HepG2 (cell line): ENCODE measurements at regions not wholly inside any gene's neighbourhood (a gene's known extent, or its start where the extent isn't known, plus 50 kb on each side); places are given as distances from the start of the nearest gene placed in this dataset.

Source experiments
- ATAC-seq: fragments of 200-7000 bp; cut with Tn5 transposase; 3 replicates; pipeline ENCODE4 v1.9.1; 2020; ENCODE audit warnings: mild to moderate bottlenecking, moderate library complexity
- BruUV-seq: library from RNA; stranded (reverse); fragments of 400-500 nt; replicated peaks from 2 replicates; lab custom pipeline; 2021; lab: Mats Ljungman, UMichigan
- CTCF ChIA-PET: fragments of 300-600 bp; formaldehyde crosslinking; extraction: SDS; loops from one replicate; lab custom pipeline; 2021; ENCODE audit warnings: low total read pairs, inconsistent platforms, low intra/inter-chr PET ratio; lab: Yijun Ruan, JAX
- POLR2A ChIA-PET: fragments of 350-600 bp; sonication (Branson Sonifier 250); formaldehyde crosslinking; loops from one replicate; lab custom pipeline; 2020; ENCODE audit warnings: antibody characterized with exemption, inconsistent platforms; lab: Yijun Ruan, JAX
- DNase-seq: peaks from one replicate; pipeline ENCODE4 v3.0.0-alpha.2; 2015; ENCODE audit warnings: low spot score
- FAIRE-seq: peaks from 3 replicates; lab custom pipeline; 2011; peaks lifted over from hg19 to GRCh38; lab: Jason Lieb, UNC
- H2AFZ ChIP-seq: one replicate; pipeline ENCODE4 v1.6.1; 2011; ENCODE audit warnings: low read length, inconsistent platforms
- H3K27ac ChIP-seq: fragments of 300-600 bp; 3 replicates; pipeline ENCODE4 v1.8.0; 2011; ENCODE audit warnings: mixed run types, mild to moderate bottlenecking, mixed read lengths, low read length, inconsistent platforms; ENCODE audit not compliant: insufficient read depth; ENCODE audit errors: extremely low read length
- H3K27me3 ChIP-seq, 2 experiments: fragments of 200-600 bp in 1 of 2; 2 replicates in 1 of 2; 3 replicates in 1 of 2; pipeline versions ENCODE4 v1.6.0 to v1.8.0; 2011; ENCODE audit warnings: low read length in 2 of 2, mild to moderate bottlenecking in 2 of 2, moderate library complexity in 2 of 2, inconsistent platforms in 1 of 2; ENCODE audit not compliant: insufficient read depth in 2 of 2, control insufficient read depth in 1 of 2
- H3K36me3 ChIP-seq, 2 experiments: fragments of 200-600 bp in 1 of 2; replicated peaks in 1 of 2; 2 replicates in 1 of 2; 3 replicates in 1 of 2; pipeline versions ENCODE4 v1.5.1 to v1.8.0; 2011; ENCODE audit warnings: low read length in 2 of 2, inconsistent platforms in 1 of 2; ENCODE audit not compliant: insufficient read depth in 2 of 2, control insufficient read depth in 1 of 2
- H3K4me1 ChIP-seq: 2 replicates; pipeline ENCODE4 v1.5.1; 2012; ENCODE audit warnings: low read length, inconsistent platforms; ENCODE audit not compliant: insufficient read depth
- H3K4me2 ChIP-seq: 2 replicates; pipeline ENCODE4 v1.6.0; 2011; ENCODE audit warnings: low read depth, low read length, inconsistent platforms
- H3K4me3 ChIP-seq, 3 experiments: fragments of 200-600 bp in 1 of 3; sonication (generic), shearing (Covaris generic) in 1 of 3; replicated peaks in 1 of 3; 2 replicates each; pipeline ENCODE4 v1.5.1; 2011 to 2016; ENCODE audit warnings: low read length in 3 of 3, inconsistent platforms in 2 of 3, low read depth in 2 of 3, mild to moderate bottlenecking in 2 of 3, control low read depth in 1 of 3, mixed read lengths in 1 of 3; ENCODE audit not compliant: insufficient read depth in 1 of 3
- H3K79me2 ChIP-seq: one replicate; pipeline ENCODE4 v1.6.1; 2011; ENCODE audit warnings: low read length, inconsistent platforms; ENCODE audit not compliant: insufficient read depth
- H3K9ac ChIP-seq: 2 replicates; pipeline ENCODE4 v1.6.0; 2011; ENCODE audit warnings: mild to moderate bottlenecking, low read depth, low read length, inconsistent platforms; ENCODE audit not compliant: insufficient read depth
- H3K9me3 ChIP-seq: 2 replicates; pipeline ENCODE4 v1.5.1; 2012; ENCODE audit warnings: mild to moderate bottlenecking, low read length
- H4K20me1 ChIP-seq: 2 replicates; pipeline ENCODE4 v1.6.0; 2011; ENCODE audit warnings: inconsistent platforms, mild to moderate bottlenecking, low read length, moderate library complexity; ENCODE audit not compliant: insufficient read depth
- ARNTL ChIP-seq: sonication (generic); formaldehyde crosslinking; IDR thresholded peaks from 2 replicates; pipeline ENCODE4 v1.4.0; 2020; ENCODE audit warnings: mild to moderate bottlenecking, missing genetic modification reagents
- CREB3 ChIP-seq: sonication (generic); formaldehyde crosslinking; IDR thresholded peaks from 2 replicates; pipeline ENCODE4 v1.5.0; 2020; ENCODE audit warnings: missing genetic modification reagents
- GATAD1 ChIP-seq: IDR thresholded peaks from 2 replicates; pipeline ENCODE4 v1.6.1; 2016; ENCODE audit warnings: missing genetic modification reagents, missing compliant biosample characterization
- GMEB1 ChIP-seq: sonication (generic); formaldehyde crosslinking; IDR thresholded peaks from 2 replicates; pipeline ENCODE4 v1.5.1; 2020; ENCODE audit warnings: missing genetic modification reagents, mild to moderate bottlenecking, borderline replicate concordance
- MTA3 ChIP-seq: sonication (generic); formaldehyde crosslinking; IDR thresholded peaks from 2 replicates; pipeline ENCODE4 v1.4.0; 2020; ENCODE audit warnings: missing genetic modification reagents
- MXI1 ChIP-seq: IDR thresholded peaks from 3 replicates; pipeline ENCODE4 v1.6.1; 2012; ENCODE audit warnings: low read depth, low read length, inconsistent platforms, borderline replicate concordance
- SAFB2 ChIP-seq: sonication (generic); formaldehyde crosslinking; IDR thresholded peaks from 2 replicates; pipeline ENCODE4 v1.5.1; 2020; ENCODE audit warnings: missing genetic modification reagents, low read depth, mild to moderate bottlenecking, borderline replicate concordance
- SMARCE1 ChIP-seq: fragments of 450-650 bp; IDR thresholded peaks from 2 replicates; pipeline ENCODE4 v1.6.1; 2017; ENCODE audit warnings: borderline replicate concordance
- SOX5 ChIP-seq: IDR thresholded peaks from 2 replicates; pipeline ENCODE4 v1.6.1; 2016; ENCODE audit warnings: borderline replicate concordance
- ZBTB21 ChIP-seq: sonication (generic); formaldehyde crosslinking; IDR thresholded peaks from 2 replicates; pipeline ENCODE4 v1.4.0; 2020; ENCODE audit warnings: missing genetic modification reagents
- ZFP82 ChIP-seq: sonication (generic); formaldehyde crosslinking; IDR thresholded peaks from 2 replicates; pipeline ENCODE4 v1.5.1; 2020; ENCODE audit warnings: mild to moderate bottlenecking, missing genetic modification reagents, borderline replicate concordance
- ZNF20 ChIP-seq: sonication (generic); formaldehyde crosslinking; IDR thresholded peaks from 2 replicates; pipeline ENCODE4 v1.4.0; 2020; ENCODE audit warnings: mild to moderate bottlenecking, moderate library complexity, missing genetic modification reagents
- ZNF3 ChIP-seq: IDR thresholded peaks from 2 replicates; pipeline ENCODE4 v1.7.0; 2017; ENCODE audit warnings: inconsistent platforms
- ZNF350 ChIP-seq: sonication (generic); formaldehyde crosslinking; IDR thresholded peaks from 2 replicates; pipeline ENCODE4 v1.4.0; 2020; ENCODE audit warnings: mild to moderate bottlenecking, low read depth, missing genetic modification reagents, borderline replicate concordance
- ZNF660 ChIP-seq: sonication (generic); formaldehyde crosslinking; IDR thresholded peaks from 2 replicates; pipeline ENCODE4 v1.5.1; 2020; ENCODE audit warnings: mild to moderate bottlenecking, low read depth, missing genetic modification reagents, borderline replicate concordance
- WGBS: methylation state at CpG from one replicate; pipeline ENCODE4 v1.1.6; 2017; ENCODE audit warnings: low lambda C conversion rate; 5-methylcytosine and 5-hydroxymethylcytosine counted together
- in situ Hi-C: cut with HindIII; loops from 2 replicates; pipeline ENCODE4 v1.10.0; 2017; ENCODE audit warnings: low pct_unique_long_range_greater_than_20kb; ENCODE audit not compliant: extremely low pct_ligation_motif_present
- intact Hi-C: fragments of 100-400 bp; cut with micrococcal nuclease; formaldehyde crosslinking; loops from one replicate; pipeline ENCODE4 v1.10.0; 2022; ENCODE audit not compliant: unreplicated experiment
- TF ChIP-seq, protein P1 (sequence below): sonication (generic); formaldehyde crosslinking; IDR thresholded peaks from 2 replicates; pipeline ENCODE4 v1.5.1; 2020; ENCODE audit warnings: missing genetic modification reagents, mild to moderate bottlenecking, borderline replicate concordance
- TF ChIP-seq, protein P2 (sequence below): sonication (generic); formaldehyde crosslinking; IDR thresholded peaks from 2 replicates; pipeline ENCODE4 v1.5.0; 2020; ENCODE audit warnings: missing genetic modification reagents
- TF ChIP-seq, protein P3 (sequence below): sonication (generic); formaldehyde crosslinking; IDR thresholded peaks from 2 replicates; pipeline ENCODE4 v1.4.0; 2020; ENCODE audit warnings: missing genetic modification reagents

DNA sequence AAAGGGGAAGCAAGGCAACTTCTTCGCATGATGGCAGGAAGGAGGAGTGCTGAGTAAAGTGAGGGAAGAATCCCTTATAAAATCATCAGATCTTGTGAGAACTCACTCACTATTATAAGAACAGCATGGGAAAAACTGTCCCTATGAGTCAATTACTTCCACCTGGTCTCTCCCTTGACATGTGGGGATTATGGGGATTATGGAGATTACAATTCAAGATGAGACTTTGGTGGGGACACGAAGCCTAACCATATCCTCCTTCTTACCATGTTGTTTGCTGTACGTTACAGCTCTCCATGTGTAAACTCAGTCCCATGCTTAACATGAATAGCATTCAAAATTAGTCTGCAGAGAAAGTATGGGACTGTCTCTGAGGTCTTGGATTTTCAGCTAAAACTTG, 1096.8 kb upstream of the ACVR2A start (continued):
- no peak for TF ChIP-seq GATAD1 (CRISPR knock-in tag)

GRCh38 chr2:146741260-146741659, 1103.6 kb upstream of the ACVR2A start:
- Histone ChIP-seq H3K9me3 (no peaks in the 10 kb centered on the region), H4K20me1 (no peaks in the 10 kb centered on the region), H3K27me3 (no peaks in the 10 kb centered on the region), H2AFZ (no peak overlapping the region), H3K4me1 (no peaks in the 10 kb centered on the region), H3K79me2 (no peaks in the 10 kb centered on the region), H3K36me3 (no peaks in the 10 kb centered on the region; a peak in 1 of 5 replicates), H3K4me3 (no peak overlapping the region), H3K27ac (no peak overlapping the region), H3K9ac (no peak overlapping the region), H3K4me2 (no peak overlapping the region)
- CTCF ChIA-PET, result no interaction called here
- BruUV-seq, result no TSS peak
- intact Hi-C loops, result no loop called here
- in situ Hi-C loops, result no loop called here
- ATAC-seq, result no peak
- no peak for FAIRE-seq
- 3% methylated on average over 4 of the region's 4 CpGs for WGBS
- no peak for DNase-seq
- POLR2A ChIA-PET, result no interaction called here
- TF ChIP-seq MXI1 (no peak), ZFP82 (CRISPR knock-in tag) (no peak), ZNF660 (CRISPR knock-in tag) (no peak), SAFB2 (no peak), CREB3 (CRISPR knock-in tag) (no peak), ZNF350 (no peak), SMARCE1 (no peak), MTA3 (no peak), ARNTL (CRISPR knock-in tag) (no peak), ZBTB21 (no peak), ZNF3 (CRISPR knock-in tag) (no peak), SOX5 (CRISPR knock-in tag) (no peak), ZNF20 (CRISPR knock-in tag) (no peak), GMEB1 (CRISPR knock-in tag) (no peak)
- TF ChIP-seq, protein P1, sequence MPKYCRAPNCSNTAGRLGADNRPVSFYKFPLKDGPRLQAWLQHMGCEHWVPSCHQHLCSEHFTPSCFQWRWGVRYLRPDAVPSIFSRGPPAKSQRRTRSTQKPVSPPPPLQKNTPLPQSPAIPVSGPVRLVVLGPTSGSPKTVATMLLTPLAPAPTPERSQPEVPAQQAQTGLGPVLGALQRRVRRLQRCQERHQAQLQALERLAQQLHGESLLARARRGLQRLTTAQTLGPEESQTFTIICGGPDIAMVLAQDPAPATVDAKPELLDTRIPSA (CRISPR knock-in tag), result no peak
- TF ChIP-seq, protein P2, sequence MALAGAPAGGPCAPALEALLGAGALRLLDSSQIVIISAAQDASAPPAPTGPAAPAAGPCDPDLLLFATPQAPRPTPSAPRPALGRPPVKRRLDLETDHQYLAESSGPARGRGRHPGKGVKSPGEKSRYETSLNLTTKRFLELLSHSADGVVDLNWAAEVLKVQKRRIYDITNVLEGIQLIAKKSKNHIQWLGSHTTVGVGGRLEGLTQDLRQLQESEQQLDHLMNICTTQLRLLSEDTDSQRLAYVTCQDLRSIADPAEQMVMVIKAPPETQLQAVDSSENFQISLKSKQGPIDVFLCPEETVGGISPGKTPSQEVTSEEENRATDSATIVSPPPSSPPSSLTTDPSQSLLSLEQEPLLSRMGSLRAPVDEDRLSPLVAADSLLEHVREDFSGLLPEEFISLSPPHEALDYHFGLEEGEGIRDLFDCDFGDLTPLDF (CRISPR knock-in tag), result no peak
- TF ChIP-seq, protein P3, sequence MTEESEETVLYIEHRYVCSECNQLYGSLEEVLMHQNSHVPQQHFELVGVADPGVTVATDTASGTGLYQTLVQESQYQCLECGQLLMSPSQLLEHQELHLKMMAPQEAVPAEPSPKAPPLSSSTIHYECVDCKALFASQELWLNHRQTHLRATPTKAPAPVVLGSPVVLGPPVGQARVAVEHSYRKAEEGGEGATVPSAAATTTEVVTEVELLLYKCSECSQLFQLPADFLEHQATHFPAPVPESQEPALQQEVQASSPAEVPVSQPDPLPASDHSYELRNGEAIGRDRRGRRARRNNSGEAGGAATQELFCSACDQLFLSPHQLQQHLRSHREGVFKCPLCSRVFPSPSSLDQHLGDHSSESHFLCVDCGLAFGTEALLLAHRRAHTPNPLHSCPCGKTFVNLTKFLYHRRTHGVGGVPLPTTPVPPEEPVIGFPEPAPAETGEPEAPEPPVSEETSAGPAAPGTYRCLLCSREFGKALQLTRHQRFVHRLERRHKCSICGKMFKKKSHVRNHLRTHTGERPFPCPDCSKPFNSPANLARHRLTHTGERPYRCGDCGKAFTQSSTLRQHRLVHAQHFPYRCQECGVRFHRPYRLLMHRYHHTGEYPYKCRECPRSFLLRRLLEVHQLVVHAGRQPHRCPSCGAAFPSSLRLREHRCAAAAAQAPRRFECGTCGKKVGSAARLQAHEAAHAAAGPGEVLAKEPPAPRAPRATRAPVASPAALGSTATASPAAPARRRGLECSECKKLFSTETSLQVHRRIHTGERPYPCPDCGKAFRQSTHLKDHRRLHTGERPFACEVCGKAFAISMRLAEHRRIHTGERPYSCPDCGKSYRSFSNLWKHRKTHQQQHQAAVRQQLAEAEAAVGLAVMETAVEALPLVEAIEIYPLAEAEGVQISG (CRISPR knock-in tag), result no peak
